Mucosa of rectum (tissue), 2 donors: ENCODE measurements at regions not wholly inside any gene's neighbourhood (a gene's known extent, or its start where the extent isn't known, plus 50 kb on each side); places are given as distances from the start of the nearest gene placed in this dataset.
"Not testable (repeated sequence)": the region's sequence is repeated elsewhere in the genome, so short reads cannot be mapped to it uniquely, and the experiment has no call there.

Source experiments
- H3K27ac ChIP-seq, 2 donors: one replicate each; pipeline ENCODE4 v1.7.0; 2013; ENCODE audit warnings: inconsistent platforms in 2 of 2, low read depth in 2 of 2, low read length in 2 of 2
- H3K27me3 ChIP-seq, 2 donors: one replicate each; pipeline ENCODE4 v1.7.0; 2013; ENCODE audit warnings: low read length in 2 of 2; ENCODE audit not compliant: control insufficient read depth in 2 of 2, insufficient read depth in 2 of 2
- H3K36me3 ChIP-seq, 2 donors: one replicate each; pipeline ENCODE4 v1.7.0; 2013; ENCODE audit warnings: low read length in 2 of 2; ENCODE audit not compliant: control insufficient read depth in 2 of 2, insufficient read depth in 2 of 2
- H3K4me1 ChIP-seq, 2 donors: one replicate each; pipeline ENCODE4 v1.7.0; 2013; ENCODE audit warnings: low read length in 2 of 2, mild to moderate bottlenecking in 1 of 2; ENCODE audit not compliant: control insufficient read depth in 2 of 2, insufficient read depth in 2 of 2
- H3K4me3 ChIP-seq, 2 donors: one replicate each; pipeline ENCODE4 v1.7.0; 2013; ENCODE audit warnings: low read length in 2 of 2
- H3K9ac ChIP-seq, 2 donors: one replicate each; pipeline ENCODE4 v1.7.0; 2013; ENCODE audit warnings: low read length in 2 of 2, low read depth in 1 of 2, mild to moderate bottlenecking in 1 of 2
- H3K9me3 ChIP-seq, 2 donors: one replicate each; pipeline ENCODE4 v1.7.0; 2013; ENCODE audit warnings: low read length in 2 of 2; ENCODE audit not compliant: control insufficient read depth in 2 of 2
- donor health status: healthy.
- donor health status: Normal muscosa, but diverticular disease.

DNA sequence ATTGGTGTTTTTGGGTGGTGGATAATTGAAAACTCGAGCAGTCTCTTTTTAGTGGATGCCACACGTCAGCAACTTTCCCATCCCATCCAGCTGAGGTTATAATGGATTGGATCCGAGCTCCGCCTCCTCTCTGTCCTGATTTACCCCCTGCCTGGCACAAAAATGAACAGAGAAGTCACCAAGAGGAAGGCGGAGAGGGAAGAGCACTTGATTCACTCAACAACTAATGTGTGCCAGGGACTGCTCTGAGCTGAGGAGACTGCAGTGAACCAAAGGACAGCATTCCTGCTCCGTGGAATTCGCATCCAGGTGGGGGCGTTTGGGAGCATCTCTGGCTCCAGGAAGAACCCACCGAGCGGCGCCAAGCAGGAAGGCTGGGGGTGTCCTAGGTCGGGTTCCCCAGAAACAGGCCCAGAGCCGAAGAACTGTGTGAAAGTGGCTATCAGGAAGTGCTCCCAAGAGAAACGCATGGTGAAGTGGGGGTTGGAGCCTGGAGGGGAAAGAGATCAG lies 95.8 kb upstream of the NAA20 start:
- Histone ChIP-seq H3K4me1 (peaks cover 0 to 6% of the 10 kb centered on the region in 2 donors), H3K9me3 (no peaks in the 10 kb centered on the region), H3K9ac (no peak overlapping the region), H3K4me3 (no peak overlapping the region), H3K36me3 (peaks cover 0 to 4% of the 10 kb centered on the region in 2 donors), H3K27ac (peak overlapping the region; percentile 13 to 25), H3K27me3 (no peaks in the 10 kb centered on the region)

DNA sequence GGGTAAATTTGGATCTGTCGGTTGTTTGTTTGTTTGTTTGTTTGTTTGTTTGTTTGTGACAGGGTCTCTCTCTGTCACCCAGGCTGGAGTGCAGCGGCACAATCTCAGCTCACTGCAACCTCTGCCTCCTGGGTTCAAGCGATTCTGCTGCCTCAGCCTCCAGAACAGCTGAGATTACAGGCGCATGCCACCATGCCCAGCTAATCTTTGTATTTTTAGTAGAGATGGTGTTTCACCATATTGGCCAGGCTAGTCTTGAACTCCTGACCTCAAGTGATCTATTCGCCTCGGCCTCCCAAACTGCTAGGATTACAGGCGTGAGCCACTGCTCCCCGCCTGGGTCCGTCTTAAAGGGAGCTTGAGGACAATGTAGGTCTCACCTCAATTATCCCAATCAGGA lies 95.3 kb upstream of the NAA20 start:
- not testable (repeated sequence) for H3K9ac ChIP-seq, H3K4me3 ChIP-seq, H3K36me3 ChIP-seq

DNA sequence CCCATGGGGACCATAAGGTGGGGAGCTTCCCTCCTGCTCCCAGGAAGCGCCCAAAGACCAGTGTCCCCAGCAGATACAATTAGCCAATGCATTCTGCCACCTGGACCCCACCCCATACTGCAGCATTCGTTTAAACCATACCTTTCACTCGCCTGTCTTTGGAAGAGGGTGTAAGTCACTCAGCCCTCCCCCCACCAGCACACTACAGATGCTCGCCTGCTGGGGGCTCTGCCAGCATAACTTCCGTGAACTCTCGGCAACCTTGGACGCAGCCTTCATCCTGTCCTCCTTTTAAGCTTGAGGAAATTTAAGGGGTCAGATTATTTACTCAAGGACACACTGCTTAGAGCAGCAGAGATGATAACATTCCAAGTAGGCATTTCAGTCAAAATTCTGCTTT lies 94.4 kb upstream of the NAA20 start:
- Histone ChIP-seq H3K4me3 (no peak overlapping the region), H3K36me3 (peaks cover 0 to 4% of the 10 kb centered on the region in 2 donors), H3K27me3 (no peaks in the 10 kb centered on the region), H3K4me1 (peaks cover 0 to 6% of the 10 kb centered on the region in 2 donors), H3K9me3 (no peaks in the 10 kb centered on the region), H3K9ac (no peak overlapping the region), H3K27ac (no peak overlapping the region)

More for the DNA sequence above, 95.3 kb upstream of the NAA20 start:
- H3K27ac ChIP-seq, H3K27me3 ChIP-seq, H3K4me1 ChIP-seq, H3K9me3 ChIP-seq: not testable (repeated sequence)

DNA sequence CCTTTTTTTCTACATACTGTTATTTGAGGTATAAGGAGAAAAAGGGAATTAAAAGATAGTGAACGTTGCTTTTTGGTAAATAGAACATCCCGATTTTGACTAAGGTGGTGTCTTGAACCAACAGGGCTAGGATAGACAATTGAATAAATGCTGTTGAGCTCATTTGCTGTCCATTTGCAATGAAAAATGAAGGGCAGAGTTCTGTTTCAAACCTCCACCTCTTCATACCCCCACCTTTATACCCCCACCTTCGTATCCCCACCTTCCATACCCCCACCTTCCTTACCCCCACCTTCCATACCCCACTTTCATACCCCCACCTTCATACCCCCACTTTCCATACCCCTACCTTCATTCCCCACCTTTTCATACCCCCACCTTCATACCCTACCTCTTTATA lies 93.4 kb upstream of the NAA20 start:
- no peaks in the 10 kb centered on the region for H3K9me3 ChIP-seq
- no peaks in the 10 kb centered on the region for H3K27me3 ChIP-seq
- no peak overlapping the region for H3K9ac ChIP-seq
- H3K36me3 ChIP-seq = peaks cover 0 to 4% of the 10 kb centered on the region in 2 donors
- H3K27ac ChIP-seq = no peak overlapping the region
- no peak overlapping the region for H3K4me3 ChIP-seq
- peaks cover 8 to 9% of the 10 kb centered on the region in 2 donors for H3K4me1 ChIP-seq

DNA sequence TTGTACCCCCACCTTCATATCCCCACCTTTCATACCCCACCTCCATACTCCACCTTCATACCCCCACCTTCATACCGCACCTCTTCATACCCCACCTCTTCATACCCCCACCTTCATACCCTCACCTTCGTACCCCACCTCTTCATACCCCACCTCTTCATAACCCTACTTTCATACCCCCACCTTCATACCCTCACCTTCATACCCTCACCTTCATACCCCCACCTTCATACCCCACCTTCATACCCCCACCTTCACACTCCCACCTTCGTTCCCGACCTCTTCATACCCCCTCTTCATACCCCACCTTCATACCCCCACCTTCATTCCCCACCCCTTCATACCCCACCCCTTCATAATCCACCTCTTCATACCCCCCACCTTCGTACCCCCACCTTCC lies 92.9 kb upstream of the NAA20 start:
- no peaks in the 10 kb centered on the region for H3K9me3 ChIP-seq
- no peak overlapping the region for H3K4me3 ChIP-seq
- peaks cover 10 to 12% of the 10 kb centered on the region in 2 donors for H3K4me1 ChIP-seq
- H3K36me3 ChIP-seq = no peaks in the 10 kb centered on the region
- H3K9ac ChIP-seq = no peak overlapping the region
- no peak overlapping the region for H3K27ac ChIP-seq
- no peaks in the 10 kb centered on the region for H3K27me3 ChIP-seq

DNA sequence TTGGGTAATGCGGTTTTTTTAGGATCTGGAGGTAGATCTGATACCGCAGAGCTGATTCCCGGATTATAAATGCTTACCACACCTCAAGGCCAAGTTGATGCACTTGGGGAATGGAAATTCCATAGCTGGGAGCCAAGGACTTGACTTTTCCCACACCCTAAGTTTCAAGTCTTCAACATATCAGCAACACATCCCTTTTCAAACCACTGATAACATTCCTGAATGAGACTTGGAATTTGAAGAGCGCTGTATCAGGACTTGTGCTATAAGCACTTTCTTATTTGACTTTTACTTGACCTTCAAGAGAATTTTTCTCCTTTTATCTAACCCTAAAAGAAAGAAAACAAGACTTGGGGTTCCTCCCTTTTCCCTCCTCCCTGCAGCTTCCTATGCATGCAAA lies 90.6 kb upstream of the NAA20 start:
- Histone ChIP-seq H3K9me3 (no peaks in the 10 kb centered on the region), H3K36me3 (peaks cover 0 to 4% of the 10 kb centered on the region in 2 donors), H3K4me3 (no peak overlapping the region), H3K9ac (no peak overlapping the region), H3K27ac (no peak overlapping the region), H3K4me1 (peaks cover 10 to 12% of the 10 kb centered on the region in 2 donors), H3K27me3 (no peaks in the 10 kb centered on the region)

DNA sequence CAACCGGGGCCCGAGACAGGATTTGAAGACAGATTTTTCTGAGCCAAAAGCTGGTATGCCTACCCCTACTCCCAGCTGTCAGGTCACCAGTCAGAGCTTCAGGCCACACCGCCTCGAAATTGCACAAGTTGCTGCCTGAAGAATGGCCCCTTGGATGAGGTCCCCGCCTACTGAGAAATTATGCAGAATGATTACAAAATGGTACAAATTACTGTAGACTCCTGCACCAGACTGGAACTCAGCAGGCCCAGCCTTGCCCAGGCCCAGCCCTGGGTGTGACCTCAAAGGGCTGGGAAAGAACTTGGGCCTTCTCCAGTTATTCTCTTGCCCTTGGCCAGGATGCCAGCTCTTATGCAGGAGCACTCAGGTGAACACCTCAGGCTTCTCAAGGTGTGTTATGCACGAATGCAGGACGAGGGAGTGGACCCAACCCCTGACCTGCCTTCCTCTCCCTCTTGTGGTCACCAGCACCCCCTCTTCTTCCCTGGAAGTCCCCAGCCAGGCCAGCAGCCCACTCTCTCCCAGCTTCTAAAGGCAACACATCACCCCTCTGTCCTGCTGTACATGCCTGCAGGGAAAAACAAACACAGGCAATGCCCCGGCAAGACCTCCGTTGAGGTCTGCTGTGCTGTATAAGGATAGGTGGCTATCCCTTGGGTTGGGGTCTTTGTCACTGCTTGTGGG lies 88.7 kb upstream of the NAA20 start:
- Histone ChIP-seq H3K4me3 (no peak overlapping the region), H3K9me3 (no peaks in the 10 kb centered on the region), H3K9ac (peak overlapping the region in 1 of 2 donors; percentile 41), H3K36me3 (peaks cover 0 to 4% of the 10 kb centered on the region in 2 donors), H3K27me3 (no peaks in the 10 kb centered on the region), H3K4me1 (peaks cover 14 to 17% of the 10 kb centered on the region in 2 donors), H3K27ac (peak overlapping the region; percentile 74 to 78)

DNA sequence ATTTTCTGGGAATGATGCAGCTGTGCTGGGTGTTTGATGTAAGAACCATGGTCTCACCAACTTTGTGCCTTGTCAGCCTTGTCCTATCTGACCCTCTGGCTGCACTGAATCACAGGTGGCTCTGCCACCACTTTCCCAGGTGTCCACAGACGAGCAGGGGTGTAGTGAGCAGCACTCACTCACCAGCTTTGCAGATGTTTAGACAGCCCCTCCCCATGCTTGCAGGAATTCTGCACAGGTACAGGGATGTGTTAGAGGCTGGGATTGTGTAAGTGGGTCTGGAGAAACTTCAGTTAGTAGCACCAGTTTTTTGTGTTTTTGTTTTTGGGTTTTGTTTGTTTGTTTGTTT lies 88.2 kb upstream of the NAA20 start:
- no peak overlapping the region for H3K4me3 ChIP-seq
- H3K27me3 ChIP-seq = no peaks in the 10 kb centered on the region
- H3K9ac ChIP-seq = peak overlapping the region in 1 of 2 donors; percentile 41
- H3K36me3 ChIP-seq = peaks cover 0 to 4% of the 10 kb centered on the region in 2 donors
- peak overlapping the region; percentile 74 to 78 for H3K27ac ChIP-seq
- peaks cover 16 to 17% of the 10 kb centered on the region in 2 donors for H3K4me1 ChIP-seq
- H3K9me3 ChIP-seq = no peaks in the 10 kb centered on the region

DNA sequence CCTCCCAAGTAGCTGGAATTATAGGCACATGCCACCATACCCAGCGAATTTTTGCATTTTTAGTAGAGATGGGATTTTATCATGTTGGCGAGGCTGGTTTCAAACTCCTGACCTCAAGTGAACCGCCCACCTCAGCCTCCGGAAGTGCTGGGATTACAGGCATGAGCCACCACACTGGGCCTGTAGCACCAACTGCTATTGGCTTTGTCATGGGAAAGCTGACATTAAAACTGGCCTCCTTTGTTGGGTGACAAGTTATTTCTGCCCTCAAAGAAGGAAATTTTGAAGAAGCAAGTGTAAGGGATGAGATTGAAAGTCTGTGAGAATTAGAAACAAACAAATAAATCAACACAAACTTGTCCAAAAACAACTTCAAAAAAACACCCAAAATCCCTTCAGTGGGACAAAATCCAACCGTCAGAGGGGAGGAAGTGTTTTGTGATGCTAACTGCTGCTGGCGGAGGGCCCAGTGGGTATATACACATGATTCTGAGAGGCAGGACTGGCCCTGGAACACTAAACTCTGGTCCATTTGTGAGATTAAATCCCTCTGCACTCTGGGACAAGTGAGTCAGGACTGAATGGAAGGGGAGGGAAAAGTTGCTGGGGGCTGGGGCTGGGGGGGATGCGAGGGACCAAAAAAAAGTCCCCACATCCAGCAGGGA lies 87.5 kb upstream of the NAA20 start:
- Histone ChIP-seq H3K4me1 (peaks cover 21 to 22% of the 10 kb centered on the region in 2 donors), H3K9me3 (no peaks in the 10 kb centered on the region), H3K27ac (peak overlapping the region in 1 of 2 donors; percentile 78), H3K9ac (no peak overlapping the region), H3K27me3 (no peaks in the 10 kb centered on the region), H3K36me3 (peaks cover 0 to 4% of the 10 kb centered on the region in 2 donors), H3K4me3 (no peak overlapping the region)

DNA sequence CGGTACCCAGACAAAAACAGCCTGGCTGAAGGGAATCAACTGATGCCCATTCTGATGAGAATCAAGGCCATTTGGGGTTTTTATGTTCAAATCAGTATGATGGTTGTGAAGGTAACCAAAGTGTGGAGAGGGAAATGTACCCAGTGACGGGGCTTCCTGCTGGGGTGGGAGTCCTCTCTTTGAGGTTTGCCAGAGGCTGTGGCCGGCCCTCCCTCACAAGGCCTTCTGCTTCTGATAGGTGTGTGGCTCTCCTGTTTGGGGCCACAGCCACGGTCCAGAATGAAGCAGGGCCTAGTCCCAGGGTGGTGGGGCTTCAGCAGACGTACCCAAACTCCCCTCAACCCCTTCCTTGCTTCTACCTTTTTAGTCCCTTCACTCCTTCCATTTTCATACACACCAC lies 86.7 kb upstream of the NAA20 start:
- no peak overlapping the region for H3K27ac ChIP-seq
- H3K9ac ChIP-seq = no peak overlapping the region
- no peaks in the 10 kb centered on the region for H3K27me3 ChIP-seq
- no peaks in the 10 kb centered on the region for H3K9me3 ChIP-seq
- peaks cover 0 to 4% of the 10 kb centered on the region in 2 donors for H3K36me3 ChIP-seq
- no peak overlapping the region for H3K4me3 ChIP-seq
- peaks cover 26 to 28% of the 10 kb centered on the region in 2 donors for H3K4me1 ChIP-seq
